CD4-positive, alpha-beta T cell (primary cell): ENCODE measurements at regions not wholly inside any gene's neighbourhood (a gene's known extent, or its start where the extent isn't known, plus 50 kb on each side); places are given as distances from the start of the nearest gene placed in this dataset.
"Not testable (repeated sequence)": the region's sequence is repeated elsewhere in the genome, so short reads cannot be mapped to it uniquely, and the experiment has no call there.

Experiments
- ATAC-seq: fragments of 200-7000 bp; cut with Tn5 transposase; one replicate; pipeline ENCODE4 v1.10.0; 2022; ENCODE audit warnings: mild to moderate bottlenecking; ENCODE audit not compliant: poor library complexity
- CTCF ChIA-PET: fragments of 350-600 bp; sonication (Branson Sonifier 250); formaldehyde crosslinking; loops from one replicate; lab custom pipeline; 2021; ENCODE audit warnings: antibody characterized with exemption, inconsistent platforms; lab: Charles Lee
- POLR2A ChIA-PET: fragments of 350-600 bp; sonication (Branson Sonifier 250); formaldehyde crosslinking; loops from one replicate; lab custom pipeline; 2021; ENCODE audit warnings: antibody characterized with exemption, inconsistent platforms; lab: Charles Lee
- DNase-seq, 14 experiments: peaks; one replicate each; pipeline ENCODE4 v3.0.0-alpha.2; 2013 to 2020; ENCODE audit warnings: mixed read lengths in 2 of 14
- H3K27ac ChIP-seq, 2 donors: one replicate each; pipeline versions ENCODE4 v1.5.1 to v1.7.0; 2013; ENCODE audit warnings: low read length in 2 of 2, low read depth in 1 of 2, mild to moderate bottlenecking in 1 of 2
- H3K27me3 ChIP-seq, 2 experiments: 1 replicate in 1 of 2; 2 replicates in 1 of 2; pipeline versions ENCODE4 v1.6.1 to v1.7.0; 2013; ENCODE audit warnings: low read length in 2 of 2, control low read depth in 1 of 2, mild to moderate bottlenecking in 1 of 2, moderate library complexity in 1 of 2; ENCODE audit not compliant: insufficient read depth in 2 of 2, control insufficient read depth in 1 of 2
- H3K36me3 ChIP-seq: one replicate; pipeline ENCODE4 v1.6.1; 2013; ENCODE audit warnings: low read length, control low read depth; ENCODE audit not compliant: insufficient read depth
- H3K4me1 ChIP-seq: one replicate; pipeline ENCODE4 v1.6.1; 2013; ENCODE audit warnings: low read length, control low read depth; ENCODE audit not compliant: insufficient read depth
- H3K4me3 ChIP-seq: one replicate; pipeline ENCODE4 v1.5.1; 2013; ENCODE audit warnings: mild to moderate bottlenecking, low read length, moderate library complexity
- H3K9me3 ChIP-seq, 2 experiments: 1 replicate in 1 of 2; 2 replicates in 1 of 2; pipeline versions ENCODE4 v1.6.1 to v1.7.0; 2013; ENCODE audit warnings: low read length in 2 of 2, mild to moderate bottlenecking in 2 of 2, control low read depth in 1 of 2, moderate library complexity in 1 of 2; ENCODE audit not compliant: control insufficient read depth in 1 of 2, insufficient read depth in 1 of 2
- H3K27ac Mint-ChIP-seq: one replicate; pipeline ENCODE4 v1.8.0; 2020; ENCODE audit warnings: mixed read lengths
- H3K27me3 Mint-ChIP-seq: one replicate; pipeline ENCODE4 v1.8.0; 2021; ENCODE audit warnings: mixed read lengths
- H3K36me3 Mint-ChIP-seq: one replicate; pipeline ENCODE4 v1.8.0; 2021; ENCODE audit warnings: low read depth, mixed read lengths
- H3K4me1 Mint-ChIP-seq: one replicate; pipeline ENCODE4 v1.8.0; 2021; ENCODE audit warnings: low read depth, mixed read lengths
- H3K4me3 Mint-ChIP-seq: one replicate; pipeline ENCODE4 v1.8.0; 2020; ENCODE audit warnings: mild to moderate bottlenecking, mixed read lengths
- H3K9me3 Mint-ChIP-seq: one replicate; pipeline ENCODE4 v1.8.0; 2020; ENCODE audit warnings: mixed read lengths
- CTCF ChIP-seq: fragments of 200-600 bp; IDR thresholded peaks from one replicate; pipeline ENCODE4 v1.8.0; 2022; ENCODE audit warnings: antibody characterized with exemption, mild to moderate bottlenecking
- intact Hi-C, 2 experiments: fragments of 100-400 bp; cut with DNase I in 1 of 2; cut with micrococcal nuclease in 1 of 2; formaldehyde crosslinking; loops; one replicate each; pipeline versions ENCODE4 v1.15.1 to v1.9.0; 2023 to 2025; cut with DNase I, micrococcal nuclease

- DNase-seq (no peak), ATAC-seq (no peak)
- POLR2A ChIA-PET, result no interaction called here
- Histone ChIP-seq H3K4me1 (no peaks in the 10 kb centered on the region), H3K27me3 (no peaks in the 10 kb centered on the region), H3K36me3 (no peaks in the 10 kb centered on the region), H3K9me3 (no peaks in the 10 kb centered on the region), H3K27ac (no peak overlapping the region), H3K4me3 (no peak overlapping the region)
- Mint-ChIP-seq H3K27ac (no peak overlapping the region), H3K9me3 (no peaks in the 10 kb centered on the region), H3K4me1 (no peaks in the 10 kb centered on the region), H3K36me3 (no peaks in the 10 kb centered on the region), H3K27me3 (no peaks in the 10 kb centered on the region), H3K4me3 (no peak overlapping the region)
- TF ChIP-seq CTCF, result no peak
- CTCF ChIA-PET, result no interaction called here
- intact Hi-C loops, result no loop called here
Observed at GRCh38 chr6:103505155-103505518, 1354.6 kb downstream of the HACE1 start.

- H3K36me3 ChIP-seq, result no peaks in the 10 kb centered on the region
- Mint-ChIP-seq H3K36me3 (no peaks in the 10 kb centered on the region), H3K4me1 (no peaks in the 10 kb centered on the region), H3K9me3 (no peaks in the 10 kb centered on the region), H3K27me3 (no peaks in the 10 kb centered on the region), H3K27ac (no peak overlapping the region), H3K4me3 (no peak overlapping the region)
- DNase-seq (no peak), ATAC-seq (no peak)
- ChIA-PET POLR2A (no interaction called here), CTCF (no interaction called here)
- H3K4me1 ChIP-seq, result no peaks in the 10 kb centered on the region
- intact Hi-C loops, result no loop called here
- no peak for TF ChIP-seq CTCF
- no peak overlapping the region for H3K27ac ChIP-seq
- H3K9me3 ChIP-seq, result no peaks in the 10 kb centered on the region
- H3K4me3 ChIP-seq, result no peak overlapping the region
- H3K27me3 ChIP-seq, result no peaks in the 10 kb centered on the region
Observed at GRCh38 chr6:103504501-103505154, 1355.1 kb downstream of the HACE1 start.

GRCh38 chr6:103496588-103496987 lies 1363.1 kb downstream of the HACE1 start:
- intact Hi-C loops, ATAC-seq, H3K27ac ChIP-seq, POLR2A ChIA-PET, H3K4me3 Mint-ChIP-seq, H3K9me3 Mint-ChIP-seq, CTCF ChIA-PET, DNase-seq, H3K27me3 ChIP-seq, H3K36me3 Mint-ChIP-seq, H3K27me3 Mint-ChIP-seq, H3K4me1 ChIP-seq, H3K36me3 ChIP-seq, H3K4me3 ChIP-seq, H3K27ac Mint-ChIP-seq, H3K9me3 ChIP-seq, H3K4me1 Mint-ChIP-seq: not testable (repeated sequence)

GRCh38 chr6:103456652-103457051 lies 1403.1 kb downstream of the HACE1 start:
- ATAC-seq (no peak), DNase-seq (no peak)
- H3K4me1 Mint-ChIP-seq, result no peaks in the 10 kb centered on the region
- H3K27ac Mint-ChIP-seq, result no peak overlapping the region
- no peak overlapping the region for H3K27ac ChIP-seq
- no peaks in the 10 kb centered on the region for H3K36me3 ChIP-seq
- intact Hi-C loops, result no loop called here
- ChIA-PET CTCF (no interaction called here), POLR2A (no interaction called here)
- no peaks in the 10 kb centered on the region for H3K27me3 ChIP-seq
- H3K36me3 Mint-ChIP-seq, result no peaks in the 10 kb centered on the region
- H3K4me3 Mint-ChIP-seq, result no peak overlapping the region
- no peak overlapping the region for H3K4me3 ChIP-seq
- no peak for TF ChIP-seq CTCF
- peaks cover 4% of the 10 kb centered on the region for H3K9me3 Mint-ChIP-seq
- peaks cover 0 to 5% of the 10 kb centered on the region in 2 experiments for H3K9me3 ChIP-seq
- no peaks in the 10 kb centered on the region for H3K27me3 Mint-ChIP-seq
- no peaks in the 10 kb centered on the region for H3K4me1 ChIP-seq
